Cardiac muscle cell (in vitro differentiated cells and primary cell): ENCODE measurements at regions not wholly inside any gene's neighbourhood (a gene's known extent, or its start where the extent isn't known, plus 50 kb on each side); places are given as distances from the start of the nearest gene placed in this dataset.
A peak's percentile ranks its signal among the peaks of the same experiment; 100 is the strongest.

Source experiments
- DNase-seq, 2 donors: peaks; one replicate each; pipeline versions ENCODE4 v3.0.0 to v3.0.0-alpha.2; 2010 to 2017; ENCODE audit warnings: low read depth in 1 of 2, low spot score in 1 of 2
- H3K27ac ChIP-seq: fragments of 200-600 bp; sonication (generic); 2 replicates; pipeline ENCODE4 v1.5.1; 2016
- H3K27me3 ChIP-seq: fragments of 200-600 bp; sonication (generic); 2 replicates; pipeline ENCODE4 v1.6.0; 2016; ENCODE audit warnings: control low read depth
- H3K36me3 ChIP-seq: fragments of 200-600 bp; sonication (generic); 2 replicates; pipeline ENCODE4 v1.5.1; 2016; ENCODE audit warnings: control low read depth
- H3K4me1 ChIP-seq: fragments of 200-600 bp; sonication (generic); 2 replicates; pipeline ENCODE4 v1.8.1; 2017; ENCODE audit warnings: low read depth, mild to moderate bottlenecking, mixed run types
- H3K4me3 ChIP-seq: fragments of 200-600 bp; sonication (generic); 2 replicates; pipeline ENCODE4 v1.5.1; 2016; ENCODE audit warnings: mild to moderate bottlenecking
- H3K9me3 ChIP-seq: fragments of 200-600 bp; sonication (generic); 2 replicates; pipeline ENCODE4 v1.5.1; 2017; ENCODE audit warnings: low read depth, mild to moderate bottlenecking, control low read depth
- TF ChIP-seq, protein P1 (sequence below): IDR thresholded peaks from 2 replicates; pipeline ENCODE4 v1.5.1; 2012; ENCODE audit warnings: low read depth, mild to moderate bottlenecking, low read length

DNA sequence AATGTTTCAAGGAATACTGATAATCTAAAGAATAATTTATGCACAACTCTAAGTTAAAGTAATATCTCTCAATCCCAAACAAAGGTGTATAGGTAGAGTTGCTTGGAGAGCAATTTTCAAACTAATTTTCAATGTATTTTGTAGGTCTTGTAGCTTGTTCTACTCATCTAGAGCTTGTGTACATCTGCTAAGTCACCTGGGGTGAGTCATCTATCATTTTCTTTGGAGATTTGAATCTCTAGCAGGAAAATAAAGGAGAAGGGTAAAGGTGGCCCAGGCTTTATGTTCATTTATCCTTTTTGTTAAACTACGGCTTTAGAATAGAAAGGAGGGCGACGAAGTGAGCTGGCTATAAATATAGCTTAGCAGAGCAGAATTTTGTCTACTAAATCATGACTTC is 76.8 kb upstream of the THUMPD2 start:
- Histone ChIP-seq H3K9me3 (no peaks in the 10 kb centered on the region), H3K27ac (no peak overlapping the region), H3K4me3 (no peak overlapping the region), H3K36me3 (no peaks in the 10 kb centered on the region), H3K4me1 (no peaks in the 10 kb centered on the region), H3K27me3 (no peaks in the 10 kb centered on the region)
- TF ChIP-seq, protein P1, sequence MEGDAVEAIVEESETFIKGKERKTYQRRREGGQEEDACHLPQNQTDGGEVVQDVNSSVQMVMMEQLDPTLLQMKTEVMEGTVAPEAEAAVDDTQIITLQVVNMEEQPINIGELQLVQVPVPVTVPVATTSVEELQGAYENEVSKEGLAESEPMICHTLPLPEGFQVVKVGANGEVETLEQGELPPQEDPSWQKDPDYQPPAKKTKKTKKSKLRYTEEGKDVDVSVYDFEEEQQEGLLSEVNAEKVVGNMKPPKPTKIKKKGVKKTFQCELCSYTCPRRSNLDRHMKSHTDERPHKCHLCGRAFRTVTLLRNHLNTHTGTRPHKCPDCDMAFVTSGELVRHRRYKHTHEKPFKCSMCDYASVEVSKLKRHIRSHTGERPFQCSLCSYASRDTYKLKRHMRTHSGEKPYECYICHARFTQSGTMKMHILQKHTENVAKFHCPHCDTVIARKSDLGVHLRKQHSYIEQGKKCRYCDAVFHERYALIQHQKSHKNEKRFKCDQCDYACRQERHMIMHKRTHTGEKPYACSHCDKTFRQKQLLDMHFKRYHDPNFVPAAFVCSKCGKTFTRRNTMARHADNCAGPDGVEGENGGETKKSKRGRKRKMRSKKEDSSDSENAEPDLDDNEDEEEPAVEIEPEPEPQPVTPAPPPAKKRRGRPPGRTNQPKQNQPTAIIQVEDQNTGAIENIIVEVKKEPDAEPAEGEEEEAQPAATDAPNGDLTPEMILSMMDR: no peak
- DNase-seq: no peak

- H3K4me3 ChIP-seq: no peak overlapping the region
- H3K4me1 ChIP-seq: no peaks in the 10 kb centered on the region
- no peak for DNase-seq
- TF ChIP-seq, protein P1: no peak
- no peak overlapping the region for H3K27ac ChIP-seq
- no peaks in the 10 kb centered on the region for H3K36me3 ChIP-seq
- H3K9me3 ChIP-seq: no peaks in the 10 kb centered on the region
- H3K27me3 ChIP-seq: no peaks in the 10 kb centered on the region
Measured at GRCh38 chr2:39854771-39855170, 75.7 kb upstream of the THUMPD2 start.

GRCh38 chr2:39852831-39853230 is 73.8 kb upstream of the THUMPD2 start:
- TF ChIP-seq, protein P1: no peak
- Histone ChIP-seq H3K4me3 (no peak overlapping the region), H3K27ac (no peak overlapping the region), H3K36me3 (no peaks in the 10 kb centered on the region), H3K9me3 (no peaks in the 10 kb centered on the region), H3K4me1 (no peaks in the 10 kb centered on the region), H3K27me3 (no peaks in the 10 kb centered on the region)
- no peak for DNase-seq

- Histone ChIP-seq H3K27ac (no peak overlapping the region), H3K4me1 (no peaks in the 10 kb centered on the region), H3K36me3 (no peaks in the 10 kb centered on the region), H3K4me3 (no peak overlapping the region), H3K27me3 (no peaks in the 10 kb centered on the region), H3K9me3 (no peaks in the 10 kb centered on the region)
- TF ChIP-seq, protein P1: no peak
- peak in 1 of 2 donors; percentile 57 for DNase-seq
Measured at GRCh38 chr2:39851651-39852110, 72.6 kb upstream of the THUMPD2 start.

DNA sequence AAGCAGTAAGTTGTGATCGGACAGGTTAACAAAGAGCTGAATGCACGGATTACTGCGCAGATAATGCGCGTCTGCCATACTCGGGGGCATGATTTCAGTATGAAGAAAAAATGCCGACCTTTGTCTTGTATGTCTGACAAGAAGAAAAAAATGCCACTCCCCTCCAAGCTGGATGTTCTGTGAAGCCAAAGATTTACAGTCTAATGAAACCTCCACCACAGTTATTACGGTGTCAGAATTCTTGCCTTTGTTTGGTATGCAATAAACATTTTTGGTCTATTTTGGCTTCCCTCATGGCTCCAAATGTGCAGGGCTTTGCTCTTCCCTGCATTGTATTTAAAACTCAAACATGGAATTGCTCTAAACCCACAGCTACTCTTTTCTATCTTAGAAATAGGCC is 72.2 kb upstream of the THUMPD2 start:
- Histone ChIP-seq H3K4me1 (no peaks in the 10 kb centered on the region), H3K36me3 (no peaks in the 10 kb centered on the region), H3K27ac (no peak overlapping the region), H3K27me3 (no peaks in the 10 kb centered on the region), H3K9me3 (no peaks in the 10 kb centered on the region), H3K4me3 (no peak overlapping the region)
- DNase-seq: peak in 1 of 2 donors; percentile 11
- TF ChIP-seq, protein P1: no peak
